HG02678 (cell line): ENCODE measurements at regions not wholly inside any gene's neighbourhood (a gene's known extent, or its start where the extent isn't known, plus 50 kb on each side); places are given as distances from the start of the nearest gene placed in this dataset.

Experiments
- ATAC-seq: cut with Tn5 transposase; IDR thresholded peaks from one replicate; pipeline ENCODE4 v1.9.1; 2021; ENCODE audit warnings: mild to moderate bottlenecking, moderate library complexity; ENCODE audit not compliant: unreplicated experiment

DNA sequence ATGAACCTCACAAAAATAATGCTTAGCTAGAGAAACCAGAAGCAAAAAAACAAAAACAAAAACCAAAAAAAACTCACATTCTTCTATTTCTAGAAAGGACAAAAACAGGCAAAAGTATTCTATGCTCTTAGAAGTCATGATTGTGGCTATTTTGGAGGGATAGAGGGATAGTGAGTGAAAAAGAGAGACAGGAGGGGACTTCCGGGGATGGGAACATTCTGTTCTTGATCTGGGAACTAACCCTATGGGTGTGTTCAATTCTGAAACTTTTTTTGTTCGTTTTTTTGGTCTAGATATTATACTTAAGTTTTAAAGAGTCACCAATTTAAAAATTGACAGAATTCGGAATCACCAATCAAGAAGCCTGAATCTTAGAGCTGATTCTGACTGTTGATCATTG lies 120.0 kb upstream of the TPM1 start:
- no peak for ATAC-seq

DNA sequence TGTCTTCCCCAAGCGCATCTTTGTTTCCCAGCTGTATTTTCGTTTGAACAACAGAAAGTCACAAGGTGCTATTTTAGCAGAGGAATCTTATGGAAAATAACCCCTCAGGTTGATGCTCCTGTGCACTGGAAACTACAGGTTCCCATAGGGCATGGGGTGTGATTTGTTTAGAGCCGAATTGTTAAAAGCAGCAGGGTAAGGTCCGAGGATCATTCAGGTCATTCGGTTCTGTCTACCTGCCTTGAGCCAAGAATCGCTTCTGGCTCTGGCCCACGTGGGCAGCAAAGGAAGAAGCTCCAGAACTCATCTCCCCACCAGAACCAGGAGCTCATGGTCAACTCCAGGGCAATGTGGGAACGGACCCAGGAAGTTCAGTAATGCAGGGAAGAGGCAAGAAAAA lies 116.7 kb upstream of the TPM1 start:
- no peak for ATAC-seq

DNA sequence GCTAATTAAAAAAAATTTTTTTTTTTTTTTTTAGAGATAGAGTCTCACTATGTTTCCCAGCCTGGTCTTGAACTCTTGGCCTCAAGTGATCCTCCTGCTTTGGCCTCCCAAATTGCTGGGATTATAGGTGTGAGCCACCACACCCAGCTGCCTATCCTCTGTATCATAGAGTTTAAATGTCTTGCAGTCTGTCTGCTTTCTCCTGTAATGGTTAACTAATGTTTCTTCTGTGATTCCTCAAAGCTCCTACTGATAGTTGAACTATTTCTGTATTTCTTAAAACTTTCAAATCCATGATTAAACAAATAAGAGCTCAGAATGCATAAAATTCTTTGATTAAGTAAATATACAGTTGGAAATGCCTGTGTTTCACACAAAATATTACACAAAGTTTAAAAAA lies 115.4 kb upstream of the TPM1 start:
- no peak for ATAC-seq

DNA sequence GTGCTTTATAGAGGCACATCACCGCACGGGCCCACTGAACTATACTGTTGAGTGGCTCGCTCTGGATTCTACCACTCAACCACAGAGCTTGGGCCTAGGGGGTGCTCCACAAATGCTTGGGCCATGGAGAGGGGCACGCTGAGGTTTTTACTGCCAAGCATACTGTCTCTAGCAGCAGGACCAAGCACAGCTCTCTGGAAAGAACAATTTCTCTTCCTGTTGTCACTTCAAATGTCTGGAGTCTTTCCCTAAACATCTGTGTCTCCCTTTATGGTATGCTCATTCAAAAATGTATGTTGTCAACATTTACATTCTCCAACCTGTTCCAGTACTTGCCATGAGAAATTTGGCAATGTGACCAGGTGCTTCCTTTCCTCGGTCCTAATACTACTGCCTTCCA lies 114.7 kb upstream of the TPM1 start:
- no peak for ATAC-seq

DNA sequence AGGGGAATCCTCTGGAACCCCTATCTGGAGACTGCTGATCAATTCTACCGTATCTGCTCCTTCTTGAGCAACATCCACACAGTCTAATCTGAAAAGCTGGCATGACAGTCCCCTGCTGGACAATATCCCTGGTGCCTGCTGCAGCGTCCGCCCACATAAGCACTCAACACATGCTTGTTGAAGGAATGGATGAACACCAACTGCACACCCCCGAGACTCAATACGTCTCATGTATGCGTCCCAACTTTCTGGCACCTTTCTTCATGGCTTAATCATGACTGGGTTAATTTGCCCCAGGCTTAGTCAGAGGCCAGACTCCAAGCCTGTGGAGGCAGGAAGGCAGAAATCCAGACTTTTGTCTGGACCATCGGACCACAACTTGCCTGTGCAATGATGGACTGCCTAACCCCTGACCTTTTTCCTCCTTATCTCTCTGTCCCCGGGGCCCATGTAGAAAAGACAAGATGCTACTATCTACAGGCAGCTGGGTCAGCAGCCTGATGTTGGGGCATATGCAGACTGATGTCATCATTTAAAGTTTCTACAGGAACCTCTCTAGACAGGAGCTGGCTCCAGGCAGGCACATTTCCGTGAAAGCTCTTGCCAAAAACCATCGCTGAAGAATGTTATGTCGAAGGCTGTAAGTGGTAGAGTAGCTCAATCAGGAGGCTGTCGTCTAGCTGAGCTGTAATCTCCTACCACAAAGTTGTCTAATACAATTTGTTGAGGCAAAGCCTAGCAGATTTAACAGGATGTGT lies 114.1 kb upstream of the TPM1 start:
- ATAC-seq: no peak

DNA sequence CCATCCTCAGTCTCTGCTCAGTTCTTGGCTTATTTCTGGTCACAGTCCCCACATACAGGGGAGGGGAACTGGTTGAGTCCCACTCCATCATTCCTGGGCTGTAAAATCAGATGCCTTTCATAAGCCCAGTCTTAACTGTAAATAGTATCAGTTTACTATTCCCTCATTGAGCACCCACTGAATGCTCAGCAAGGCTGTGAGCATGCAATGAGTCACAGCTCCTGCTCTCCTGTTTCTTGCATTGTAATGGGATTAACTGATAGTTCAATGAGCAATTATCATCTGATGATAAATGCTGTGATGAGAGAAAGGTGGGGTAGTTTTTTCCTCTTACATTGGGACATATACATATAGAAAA lies 113.6 kb upstream of the TPM1 start:
- ATAC-seq: no peak

DNA sequence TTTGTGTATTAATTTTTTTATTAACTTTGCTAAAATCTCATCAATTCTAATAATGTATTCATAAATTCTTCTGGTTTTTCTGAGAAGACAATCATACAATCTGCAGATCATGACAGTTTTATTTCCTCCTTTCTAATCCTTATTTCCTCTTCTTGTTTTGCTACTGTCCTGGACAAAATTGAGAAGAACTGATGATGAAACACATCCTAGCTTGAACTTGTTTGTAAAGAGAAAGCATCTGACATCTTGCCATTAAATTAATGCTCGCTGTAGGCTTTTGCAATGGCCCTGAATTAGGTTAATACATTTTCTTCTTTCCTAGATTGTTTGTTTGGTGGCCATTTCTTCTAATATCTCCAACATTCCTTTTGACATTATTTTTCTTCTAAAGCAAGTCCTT lies 110.9 kb upstream of the TPM1 start:
- no peak for ATAC-seq

DNA sequence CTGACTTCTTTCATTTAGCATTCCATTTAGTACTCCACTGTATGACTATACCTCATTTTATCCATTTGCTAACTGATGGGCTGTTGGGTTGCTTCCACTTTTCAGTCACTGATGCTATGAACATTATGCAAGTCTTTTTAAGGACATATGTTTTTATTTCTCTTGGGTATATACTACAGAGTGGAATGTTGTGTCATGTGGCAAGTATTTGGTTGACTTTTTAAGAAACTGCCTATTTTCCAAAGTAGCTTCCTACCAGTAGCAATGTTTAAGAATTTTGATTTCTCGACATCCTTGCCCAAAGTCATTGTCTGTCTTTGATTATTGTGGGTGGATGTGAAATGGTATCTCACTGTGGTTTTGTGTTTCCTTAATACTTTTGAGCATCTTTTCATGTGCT lies 110.1 kb upstream of the TPM1 start:
- ATAC-seq: no peak

DNA sequence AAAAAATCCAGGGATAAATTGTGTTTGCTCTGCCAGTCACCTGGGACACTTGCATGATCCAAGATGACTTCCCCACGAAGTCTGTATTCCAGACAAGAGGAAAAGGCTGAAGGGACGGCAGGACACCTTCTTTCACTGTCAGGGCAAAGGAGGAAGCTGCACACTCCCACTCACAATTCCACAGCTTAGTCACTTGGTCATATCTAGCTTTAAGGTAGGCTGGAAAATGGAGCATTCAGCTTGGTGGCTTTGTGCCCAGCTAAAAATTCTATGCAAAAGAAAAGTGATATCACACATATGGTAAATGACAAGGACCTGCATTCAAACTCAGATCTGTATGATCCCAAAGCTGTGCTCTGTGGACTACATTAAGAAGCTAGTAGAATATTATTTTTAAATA lies 109.2 kb upstream of the TPM1 start:
- ATAC-seq: no peak

DNA sequence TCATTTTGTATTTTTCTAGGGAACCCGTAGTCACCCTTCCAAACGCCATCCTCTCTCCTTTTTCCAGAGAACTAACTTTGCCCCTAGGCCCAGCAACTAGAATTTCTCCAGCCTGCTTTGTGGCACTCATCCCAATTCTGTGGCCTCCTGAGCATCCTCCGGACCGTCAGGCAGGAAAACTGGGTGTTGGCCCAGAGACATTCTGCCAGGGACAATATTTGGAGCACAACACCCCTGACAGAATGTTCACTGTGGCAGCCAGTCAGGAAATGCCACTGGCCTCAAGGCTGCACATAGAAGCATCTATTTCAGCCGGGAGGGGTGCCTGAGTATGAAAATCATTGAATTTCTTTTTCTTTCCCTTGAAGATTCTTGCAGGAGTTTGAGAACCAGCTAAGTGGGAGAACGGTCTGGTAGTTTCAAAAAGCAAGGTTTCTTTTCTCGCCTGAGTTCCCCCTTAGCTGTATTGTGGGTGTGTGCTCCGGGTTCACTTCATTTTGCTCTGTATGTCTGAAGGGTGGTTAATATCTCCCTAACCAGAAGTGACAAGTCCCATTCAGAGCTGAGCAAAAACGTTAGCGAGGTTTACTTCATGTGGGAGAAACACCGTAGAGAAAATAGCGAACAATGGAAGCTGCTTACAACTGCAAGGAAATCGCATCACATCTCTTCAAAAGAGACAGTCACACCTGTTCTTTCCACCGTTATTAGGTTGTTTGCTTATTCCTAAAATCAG lies 108.1 kb upstream of the TPM1 start:
- ATAC-seq: no peak

DNA sequence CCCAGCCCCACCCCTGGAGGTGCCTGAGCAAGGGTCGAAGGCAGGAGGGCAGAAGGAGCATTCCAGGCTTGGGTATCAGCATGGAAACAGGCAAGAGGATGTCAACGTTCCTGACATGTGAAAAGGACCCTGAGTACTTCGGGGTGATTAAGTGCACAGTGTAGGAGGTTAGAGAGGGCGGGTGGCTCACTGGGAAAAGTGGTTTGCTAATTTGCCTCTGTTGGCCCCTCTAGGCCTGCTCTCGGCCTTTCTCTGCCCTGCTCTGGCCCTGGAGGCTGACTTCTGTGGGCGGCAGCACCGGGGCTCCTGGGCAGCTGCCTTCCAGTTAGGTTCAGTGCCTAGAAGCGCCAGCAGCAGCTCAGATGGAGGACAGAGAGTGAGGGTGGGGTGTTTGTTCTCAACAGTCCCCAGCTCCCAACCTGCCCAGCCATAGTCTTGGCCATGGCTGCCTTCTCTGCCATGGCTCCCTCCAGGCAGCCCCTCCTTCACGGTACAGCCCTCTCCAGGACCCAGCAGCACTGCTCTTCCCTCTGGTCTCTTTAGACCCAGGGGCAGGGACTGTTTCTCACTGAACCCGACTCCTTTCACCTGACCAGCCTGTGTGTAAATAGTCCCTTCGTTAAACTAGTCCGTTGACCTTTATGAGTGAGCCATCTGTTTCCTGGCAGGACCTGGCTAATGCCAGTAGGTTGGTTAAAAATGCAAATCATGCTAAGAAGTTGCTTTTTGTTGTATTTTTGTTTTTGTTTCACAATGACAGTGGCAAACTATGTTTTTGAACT lies 107.1 kb upstream of the TPM1 start:
- ATAC-seq: no peak

DNA sequence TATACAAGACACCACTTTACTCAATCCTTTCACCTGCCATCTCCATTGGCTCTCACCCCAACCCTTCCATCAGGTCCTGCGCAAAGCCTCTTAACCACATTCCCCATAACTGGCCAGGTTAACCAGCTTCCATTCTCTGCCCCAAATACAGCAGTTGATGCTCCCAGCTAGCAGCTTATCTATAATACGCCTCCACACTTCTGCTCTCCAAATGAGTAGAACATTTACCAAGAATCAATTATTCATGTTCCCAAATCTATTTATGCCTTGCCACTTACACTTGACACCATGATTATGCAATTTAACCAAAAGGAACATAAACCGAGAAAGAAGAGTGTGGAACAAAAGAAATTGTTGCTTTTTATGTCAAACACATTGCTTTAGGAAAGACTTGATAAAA lies 103.7 kb upstream of the TPM1 start:
- ATAC-seq: no peak

DNA sequence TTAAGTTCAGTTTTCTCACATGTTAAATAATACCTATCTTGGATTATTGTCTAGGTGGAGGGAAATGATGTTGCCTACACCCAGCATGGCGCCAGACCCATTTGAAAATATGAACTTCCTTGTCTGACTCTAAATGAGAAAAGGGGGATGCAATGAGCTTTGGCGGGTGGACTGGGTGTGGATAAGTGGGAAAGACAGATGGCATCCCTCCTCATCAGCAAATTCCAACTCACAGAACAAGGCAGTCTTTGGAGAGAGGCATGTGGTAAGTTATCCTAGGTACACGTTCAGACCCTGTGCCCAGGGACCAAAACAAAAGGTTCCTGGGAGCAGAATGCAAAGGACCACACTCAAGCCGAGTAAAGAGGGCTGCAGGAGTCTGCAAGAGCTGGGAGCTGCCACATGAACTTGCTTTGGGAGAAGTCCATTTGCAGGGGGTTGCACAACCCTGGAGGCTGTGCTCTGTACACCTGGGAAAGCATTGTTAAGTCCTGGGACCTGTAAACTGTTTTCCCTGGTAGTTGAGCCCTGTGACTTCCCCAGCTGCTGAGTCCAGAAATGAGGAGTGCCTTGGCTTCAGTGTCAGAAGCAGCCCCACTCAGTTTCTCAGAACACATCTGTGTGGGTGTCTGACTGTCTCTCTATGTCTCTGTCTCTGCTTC lies 102.3 kb upstream of the TPM1 start:
- no peak for ATAC-seq

DNA sequence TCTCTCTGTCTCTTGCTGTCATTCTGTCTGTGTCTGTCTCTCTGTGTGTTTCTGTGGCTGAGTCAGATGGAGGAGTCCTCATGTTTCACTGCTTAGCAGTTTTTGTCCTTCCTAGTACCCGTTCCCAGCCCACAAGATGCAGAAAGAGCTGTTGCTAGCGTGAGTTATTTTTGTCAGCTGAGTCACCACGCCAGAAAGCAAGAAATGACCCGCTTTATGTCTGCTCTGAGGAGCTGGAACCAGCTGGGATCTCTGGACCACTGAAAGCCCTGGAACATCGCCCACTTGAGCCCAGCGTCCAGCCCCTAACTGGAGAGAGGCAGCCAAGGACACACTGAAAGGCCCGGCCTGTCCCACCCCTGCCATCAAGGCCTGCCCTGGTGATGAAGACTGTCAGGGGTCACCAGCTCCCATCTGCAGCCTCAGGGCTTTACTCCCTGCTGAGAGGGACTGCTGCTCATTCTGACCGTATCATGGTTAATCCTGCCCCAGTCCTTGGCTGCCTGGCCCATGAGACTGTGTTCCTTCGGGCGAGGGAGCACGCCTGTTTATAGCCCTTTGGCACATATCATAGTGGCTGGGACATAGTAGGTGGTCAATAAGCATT lies 101.7 kb upstream of the TPM1 start:
- ATAC-seq: no peak

DNA sequence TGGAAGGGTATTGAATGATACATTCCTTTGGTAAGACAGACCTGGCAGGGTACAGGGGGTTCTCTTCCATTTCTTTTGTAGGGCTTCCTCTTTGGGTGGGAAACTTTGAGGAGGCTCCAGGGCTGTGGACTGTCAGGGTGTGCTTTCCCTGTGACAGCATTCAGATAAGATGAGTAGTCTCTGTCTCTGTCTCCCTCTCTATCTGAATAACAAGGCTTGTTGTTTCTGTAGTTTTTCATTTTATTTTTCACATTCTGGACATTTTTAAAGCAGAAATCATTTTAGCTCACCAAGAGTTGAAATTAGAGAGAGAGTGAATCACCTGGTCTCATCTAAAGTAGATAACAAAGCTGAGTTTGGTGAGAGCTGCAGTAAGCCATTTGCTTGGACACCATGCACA lies 100.8 kb upstream of the TPM1 start:
- ATAC-seq: no peak

DNA sequence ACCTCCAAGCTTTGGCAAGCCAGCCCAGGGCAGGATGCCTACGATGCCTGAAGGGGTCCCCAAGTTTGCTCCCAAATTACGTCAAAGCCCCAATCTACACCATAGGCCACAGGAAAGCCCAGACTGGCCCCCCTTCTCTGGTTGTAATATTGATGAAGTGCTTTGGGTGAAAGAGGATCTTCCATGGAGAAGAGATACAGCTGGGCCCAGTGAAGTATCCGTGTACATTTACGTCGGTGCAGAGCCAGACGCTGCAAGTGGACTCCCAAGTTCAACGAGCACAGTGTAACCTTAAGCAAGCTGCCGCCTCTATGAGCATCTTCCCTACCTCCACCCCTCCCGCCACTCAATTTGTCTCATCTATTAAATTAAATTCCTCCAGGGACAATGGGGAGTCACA lies 100.1 kb upstream of the TPM1 start:
- ATAC-seq: no peak

DNA sequence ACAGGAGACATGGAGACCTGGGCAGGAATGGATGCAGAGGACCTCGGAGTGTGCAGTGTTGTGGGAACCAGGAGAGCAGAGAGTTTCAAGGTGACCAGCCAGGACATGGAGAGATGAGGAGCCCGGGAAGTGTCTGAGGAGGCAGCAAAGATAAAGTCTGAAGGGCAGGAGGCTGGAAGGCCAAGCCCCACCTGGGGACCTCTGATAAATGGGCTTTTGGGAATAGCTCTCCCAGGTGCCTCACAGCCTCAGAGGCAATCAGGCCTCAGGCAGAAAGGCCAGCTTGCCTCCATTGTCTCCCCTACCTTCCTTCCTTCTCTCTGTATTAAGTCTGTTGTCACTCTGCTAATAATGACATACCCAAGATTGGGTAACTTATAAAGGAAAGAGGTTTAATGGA lies 97.5 kb upstream of the TPM1 start:
- ATAC-seq: no peak

DNA sequence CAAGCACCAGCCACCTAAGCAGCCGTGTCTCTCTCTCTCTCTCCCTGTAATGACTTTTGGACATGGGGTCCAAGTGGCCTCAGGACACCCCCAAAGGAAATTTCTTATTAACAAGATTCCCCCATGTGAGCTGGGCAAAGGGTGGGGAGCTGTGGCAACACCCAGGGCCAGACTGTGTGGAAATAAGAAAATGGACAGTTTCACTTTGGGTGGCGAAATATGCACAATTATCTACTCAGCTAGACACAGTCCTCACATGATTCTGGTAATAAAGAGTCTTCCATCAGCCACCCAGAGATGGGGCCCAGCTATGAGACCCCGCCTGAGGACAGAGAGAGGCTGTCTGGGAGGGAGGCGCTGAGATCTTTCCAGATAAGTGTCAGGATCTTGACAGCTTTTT lies 96.8 kb upstream of the TPM1 start:
- ATAC-seq: no peak

DNA sequence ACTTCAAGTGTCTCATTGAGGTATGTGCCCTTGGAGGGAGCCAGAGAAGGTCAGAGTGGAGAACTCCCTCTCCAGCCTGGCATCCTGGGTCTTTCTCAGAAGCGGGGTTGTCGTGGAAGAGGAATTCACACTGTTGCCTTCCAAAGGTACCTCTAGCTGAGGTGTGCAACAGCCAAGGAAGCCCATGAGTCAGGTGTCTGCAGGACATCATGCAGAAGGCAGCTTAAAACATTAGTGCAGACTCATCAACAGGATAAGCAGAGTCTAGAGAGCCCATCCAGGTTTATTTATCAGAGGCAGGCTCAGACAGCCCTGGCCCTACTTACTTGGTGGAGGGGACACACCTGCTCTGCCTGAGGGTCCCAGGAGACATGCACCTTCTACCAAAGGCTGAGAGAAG lies 95.6 kb upstream of the TPM1 start:
- no peak for ATAC-seq

DNA sequence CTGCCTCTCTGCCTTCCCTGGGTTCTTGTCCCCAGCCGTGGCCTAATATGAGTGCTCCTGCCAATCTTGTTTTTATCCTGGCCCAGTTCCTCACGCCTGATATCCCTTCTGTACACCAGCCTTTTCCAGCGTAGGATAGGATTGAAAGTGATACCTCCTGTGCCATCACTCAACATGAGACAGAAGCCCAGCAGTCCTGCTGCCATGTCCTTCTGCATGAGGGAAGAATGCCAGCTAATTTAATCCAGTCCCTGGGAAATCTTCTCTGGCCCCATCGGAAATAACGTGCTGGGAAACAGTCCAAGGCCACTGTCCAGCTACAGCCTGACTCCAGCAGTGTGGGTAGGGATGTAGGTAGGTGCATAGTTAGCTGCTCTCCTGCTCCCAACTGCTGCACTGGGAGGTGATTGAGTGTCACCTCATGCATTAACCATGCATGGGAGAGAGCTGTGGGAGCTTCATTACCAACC lies 92.0 kb upstream of the TPM1 start:
- ATAC-seq: no peak

DNA sequence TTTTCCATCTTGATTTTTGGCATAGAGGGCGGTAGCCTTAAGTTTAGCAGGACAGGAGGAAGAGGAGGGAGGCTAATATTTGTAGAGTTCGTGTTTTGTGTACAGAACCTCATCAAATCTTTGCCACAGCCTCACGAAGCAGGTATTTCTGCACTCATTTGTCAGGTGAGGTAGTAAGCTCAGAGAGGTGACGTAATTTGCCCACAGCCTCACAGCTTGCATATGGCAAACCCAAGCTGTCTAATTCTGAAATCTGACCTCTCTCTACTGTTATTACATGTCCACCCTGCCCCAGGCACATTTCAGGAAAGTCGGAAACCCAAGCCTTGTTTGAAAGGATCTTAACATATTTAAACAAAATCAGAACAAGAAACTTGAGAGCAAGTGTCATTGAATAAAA lies 91.1 kb upstream of the TPM1 start:
- ATAC-seq: no peak
